AG04449 (cell line): ENCODE measurements at regions not wholly inside any gene's neighbourhood (a gene's known extent, or its start where the extent isn't known, plus 50 kb on each side); places are given as distances from the start of the nearest gene placed in this dataset.

ENCODE experiments used
- CTCF ChIA-PET: fragments of 350-600 bp; formaldehyde crosslinking; extraction: SDS; loops from one replicate; lab custom pipeline; 2021; ENCODE audit warnings: antibody characterized with exemption; lab: Yijun Ruan, JAX
- POLR2A ChIA-PET: fragments of 400-600, 350-600 bp; formaldehyde crosslinking; extraction: SDS; loops from one replicate; lab custom pipeline; 2020; ENCODE audit warnings: antibody characterized with exemption, inconsistent platforms; lab: Yijun Ruan, JAX
- DNase-seq: peaks from one replicate; pipeline ENCODE4 v3.0.0-alpha.2; 2010; ENCODE audit warnings: low read depth, low spot score
- H3K4me3 ChIP-seq: 2 replicates; pipeline ENCODE4 v1.5.1; 2011; ENCODE audit warnings: low read depth, mild to moderate bottlenecking, control low read depth, low read length
- TF ChIP-seq, protein P1 (sequence below): IDR thresholded peaks from one replicate; pipeline ENCODE4 v1.5.1; 2011; ENCODE audit warnings: mild to moderate bottlenecking, moderate library complexity, low read length, control low read depth, inconsistent platforms; ENCODE audit not compliant: insufficient read depth; ENCODE audit errors: missing control alignments

- POLR2A ChIA-PET: interaction anchor here (1.1 kb wide), 1 partner anchor 11 kb away, joined by 4 read pairs; no protein-coding TSS in a partner anchor
Observed at GRCh38 chr5:135137146-135137915, 103.3 kb upstream of the PITX1 start.

GRCh38 chr5:135136546-135136945 lies 102.5 kb upstream of the PITX1 start:
- TF ChIP-seq, protein P1, sequence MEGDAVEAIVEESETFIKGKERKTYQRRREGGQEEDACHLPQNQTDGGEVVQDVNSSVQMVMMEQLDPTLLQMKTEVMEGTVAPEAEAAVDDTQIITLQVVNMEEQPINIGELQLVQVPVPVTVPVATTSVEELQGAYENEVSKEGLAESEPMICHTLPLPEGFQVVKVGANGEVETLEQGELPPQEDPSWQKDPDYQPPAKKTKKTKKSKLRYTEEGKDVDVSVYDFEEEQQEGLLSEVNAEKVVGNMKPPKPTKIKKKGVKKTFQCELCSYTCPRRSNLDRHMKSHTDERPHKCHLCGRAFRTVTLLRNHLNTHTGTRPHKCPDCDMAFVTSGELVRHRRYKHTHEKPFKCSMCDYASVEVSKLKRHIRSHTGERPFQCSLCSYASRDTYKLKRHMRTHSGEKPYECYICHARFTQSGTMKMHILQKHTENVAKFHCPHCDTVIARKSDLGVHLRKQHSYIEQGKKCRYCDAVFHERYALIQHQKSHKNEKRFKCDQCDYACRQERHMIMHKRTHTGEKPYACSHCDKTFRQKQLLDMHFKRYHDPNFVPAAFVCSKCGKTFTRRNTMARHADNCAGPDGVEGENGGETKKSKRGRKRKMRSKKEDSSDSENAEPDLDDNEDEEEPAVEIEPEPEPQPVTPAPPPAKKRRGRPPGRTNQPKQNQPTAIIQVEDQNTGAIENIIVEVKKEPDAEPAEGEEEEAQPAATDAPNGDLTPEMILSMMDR: no peak
- no peak overlapping the region for H3K4me3 ChIP-seq
- ChIA-PET POLR2A (no interaction called here), CTCF (no interaction called here)
- no peak for DNase-seq

More at GRCh38 chr5:135137146-135137915, 103.3 kb upstream of the PITX1 start:
- TF ChIP-seq, protein P1: no peak
- CTCF ChIA-PET: no interaction called here
- no peak overlapping the region for H3K4me3 ChIP-seq
- no peak for DNase-seq

DNA sequence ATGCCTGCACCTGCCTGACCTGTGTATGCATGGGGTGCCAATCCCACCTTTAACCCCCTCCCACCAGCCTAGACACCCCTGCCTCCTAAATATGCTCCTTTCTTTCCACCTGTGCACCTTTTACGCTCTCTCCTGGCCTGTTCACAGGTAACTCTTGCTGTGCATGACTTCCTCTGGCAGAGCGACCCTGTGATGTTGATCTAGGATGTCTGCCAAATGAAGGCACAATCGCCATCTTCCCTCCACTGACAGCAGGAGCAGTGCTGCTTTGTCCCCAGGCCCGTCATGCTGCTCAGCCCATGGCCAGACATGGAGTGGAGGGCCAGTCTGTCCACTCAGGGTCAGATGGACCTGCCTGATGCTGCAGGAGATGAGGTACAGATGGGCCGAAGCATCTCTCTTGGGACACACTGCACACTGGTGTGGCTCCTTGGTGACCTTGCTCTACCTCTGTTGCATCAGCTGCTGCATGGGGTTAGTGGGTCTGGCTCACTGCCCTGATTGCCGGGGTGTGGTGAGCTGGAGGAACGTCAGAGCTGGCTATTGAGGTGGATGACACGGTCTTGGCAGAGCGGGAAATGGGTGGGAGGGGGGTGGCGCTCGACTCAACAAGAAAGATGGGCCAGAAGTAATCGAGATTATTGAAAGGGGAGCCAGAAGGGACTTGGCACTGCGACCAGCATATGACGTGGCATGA lies 101.7 kb upstream of the PITX1 start:
- ChIA-PET POLR2A (no interaction called here), CTCF (no interaction called here)
- TF ChIP-seq, protein P1: no peak
- no peak for DNase-seq
- no peak overlapping the region for H3K4me3 ChIP-seq

GRCh38 chr5:135134691-135135381 lies 100.8 kb upstream of the PITX1 start:
- TF ChIP-seq, protein P1: no peak
- ChIA-PET CTCF (no interaction called here), POLR2A (no interaction called here)
- H3K4me3 ChIP-seq: no peak overlapping the region
- no peak for DNase-seq

- TF ChIP-seq, protein P1: no peak
- no peak for DNase-seq
- no peak overlapping the region for H3K4me3 ChIP-seq
- CTCF ChIA-PET: no interaction called here
- POLR2A ChIA-PET: no interaction called here
Observed at GRCh38 chr5:135133698-135134515, 99.9 kb upstream of the PITX1 start.
